Mucosa of stomach (tissue), 1 donor: ENCODE measurements at regions not wholly inside any gene's neighbourhood (a gene's known extent, or its start where the extent isn't known, plus 50 kb on each side); places are given as distances from the start of the nearest gene placed in this dataset.

Experiments used
- H3K27me3 ChIP-seq: one replicate; pipeline ENCODE4 v1.7.0; 2013; ENCODE audit warnings: mild to moderate bottlenecking, low read length; ENCODE audit not compliant: control insufficient read depth, insufficient read depth
- H3K36me3 ChIP-seq: one replicate; pipeline ENCODE4 v1.7.0; 2013; ENCODE audit warnings: low read length; ENCODE audit not compliant: control insufficient read depth, insufficient read depth
- H3K4me1 ChIP-seq: one replicate; pipeline ENCODE4 v1.7.0; 2013; ENCODE audit warnings: mild to moderate bottlenecking, low read length; ENCODE audit not compliant: control insufficient read depth, insufficient read depth
- H3K4me3 ChIP-seq: one replicate; pipeline ENCODE4 v1.7.0; 2013; ENCODE audit warnings: low read length
- H3K9ac ChIP-seq: one replicate; pipeline ENCODE4 v1.7.0; 2013; ENCODE audit warnings: mild to moderate bottlenecking, low read length, moderate library complexity
- H3K9me3 ChIP-seq: one replicate; pipeline ENCODE4 v1.7.0; 2013; ENCODE audit warnings: mild to moderate bottlenecking, low read length, moderate library complexity; ENCODE audit not compliant: control insufficient read depth
- donor health status: Pancreatic carcinoma.

GRCh38 chr1:55632906-55633305 is 417.7 kb upstream of the USP24 start:
- no peaks in the 10 kb centered on the region for H3K9me3 ChIP-seq
- H3K4me1 ChIP-seq, result no peaks in the 10 kb centered on the region
- no peaks in the 10 kb centered on the region for H3K27me3 ChIP-seq
- H3K4me3 ChIP-seq, result no peak overlapping the region
- no peak overlapping the region for H3K9ac ChIP-seq
- H3K36me3 ChIP-seq, result no peaks in the 10 kb centered on the region

GRCh38 chr1:55632058-55632457 is 416.9 kb upstream of the USP24 start:
- no peak overlapping the region for H3K4me3 ChIP-seq
- H3K9ac ChIP-seq, result no peak overlapping the region
- no peaks in the 10 kb centered on the region for H3K27me3 ChIP-seq
- no peaks in the 10 kb centered on the region for H3K9me3 ChIP-seq
- no peaks in the 10 kb centered on the region for H3K36me3 ChIP-seq
- H3K4me1 ChIP-seq, result no peaks in the 10 kb centered on the region

- Histone ChIP-seq H3K4me1 (no peaks in the 10 kb centered on the region), H3K27me3 (no peaks in the 10 kb centered on the region), H3K9me3 (no peaks in the 10 kb centered on the region), H3K9ac (no peak overlapping the region), H3K4me3 (no peak overlapping the region), H3K36me3 (no peaks in the 10 kb centered on the region)
Measured at GRCh38 chr1:55631509-55631908, 416.3 kb upstream of the USP24 start.

GRCh38 chr1:55626326-55626725 is 411.2 kb upstream of the USP24 start:
- Histone ChIP-seq H3K4me3 (no peak overlapping the region), H3K27me3 (no peaks in the 10 kb centered on the region), H3K9me3 (no peaks in the 10 kb centered on the region), H3K4me1 (no peaks in the 10 kb centered on the region), H3K36me3 (no peaks in the 10 kb centered on the region), H3K9ac (no peak overlapping the region)

- Histone ChIP-seq H3K4me1 (no peaks in the 10 kb centered on the region), H3K9me3 (no peaks in the 10 kb centered on the region), H3K36me3 (no peaks in the 10 kb centered on the region), H3K4me3 (no peak overlapping the region), H3K27me3 (no peaks in the 10 kb centered on the region), H3K9ac (no peak overlapping the region)
Measured at GRCh38 chr1:55624766-55625165, 409.6 kb upstream of the USP24 start.

GRCh38 chr1:55623311-55623710 is 408.1 kb upstream of the USP24 start:
- no peak overlapping the region for H3K4me3 ChIP-seq
- no peaks in the 10 kb centered on the region for H3K4me1 ChIP-seq
- H3K27me3 ChIP-seq, result no peaks in the 10 kb centered on the region
- H3K36me3 ChIP-seq, result no peaks in the 10 kb centered on the region
- H3K9me3 ChIP-seq, result no peaks in the 10 kb centered on the region
- H3K9ac ChIP-seq, result no peak overlapping the region

- Histone ChIP-seq H3K9ac (no peak overlapping the region), H3K27me3 (no peaks in the 10 kb centered on the region), H3K4me1 (no peaks in the 10 kb centered on the region), H3K9me3 (no peaks in the 10 kb centered on the region), H3K36me3 (no peaks in the 10 kb centered on the region), H3K4me3 (no peak overlapping the region)
Measured at GRCh38 chr1:55622074-55622473, 406.9 kb upstream of the USP24 start.

GRCh38 chr1:55618199-55618598 is 403.0 kb upstream of the USP24 start:
- Histone ChIP-seq H3K9ac (no peak overlapping the region), H3K4me1 (no peaks in the 10 kb centered on the region), H3K36me3 (no peaks in the 10 kb centered on the region), H3K27me3 (no peaks in the 10 kb centered on the region), H3K4me3 (no peak overlapping the region), H3K9me3 (no peaks in the 10 kb centered on the region)

GRCh38 chr1:55617288-55617982 is 402.3 kb upstream of the USP24 start:
- no peaks in the 10 kb centered on the region for H3K4me1 ChIP-seq
- H3K36me3 ChIP-seq, result no peaks in the 10 kb centered on the region

GRCh38 chr1:55612988-55613387 is 397.8 kb upstream of the USP24 start:
- no peaks in the 10 kb centered on the region for H3K36me3 ChIP-seq
- no peaks in the 10 kb centered on the region for H3K9me3 ChIP-seq
- no peak overlapping the region for H3K9ac ChIP-seq
- no peaks in the 10 kb centered on the region for H3K27me3 ChIP-seq
- H3K4me1 ChIP-seq, result no peaks in the 10 kb centered on the region
- no peak overlapping the region for H3K4me3 ChIP-seq

More at GRCh38 chr1:55617288-55617982, 402.3 kb upstream of the USP24 start:
- no peak overlapping the region for H3K4me3 ChIP-seq
- no peak overlapping the region for H3K9ac ChIP-seq
- no peaks in the 10 kb centered on the region for H3K27me3 ChIP-seq
- H3K9me3 ChIP-seq, result no peaks in the 10 kb centered on the region

- Histone ChIP-seq H3K4me1 (no peaks in the 10 kb centered on the region), H3K36me3 (no peaks in the 10 kb centered on the region), H3K4me3 (no peak overlapping the region), H3K9ac (no peak overlapping the region), H3K9me3 (no peaks in the 10 kb centered on the region), H3K27me3 (no peaks in the 10 kb centered on the region)
Measured at GRCh38 chr1:55611123-55611522, 396.0 kb upstream of the USP24 start.

- Histone ChIP-seq H3K4me1 (no peaks in the 10 kb centered on the region), H3K9ac (no peak overlapping the region), H3K4me3 (no peak overlapping the region), H3K36me3 (no peaks in the 10 kb centered on the region), H3K9me3 (no peaks in the 10 kb centered on the region), H3K27me3 (no peaks in the 10 kb centered on the region)
Measured at GRCh38 chr1:55610203-55610602, 395.0 kb upstream of the USP24 start.

GRCh38 chr1:55609630-55610029 is 394.5 kb upstream of the USP24 start:
- Histone ChIP-seq H3K4me3 (no peak overlapping the region), H3K4me1 (no peaks in the 10 kb centered on the region), H3K27me3 (no peaks in the 10 kb centered on the region), H3K9me3 (no peaks in the 10 kb centered on the region), H3K9ac (no peak overlapping the region), H3K36me3 (no peaks in the 10 kb centered on the region)
